GM21526 (cell line): ENCODE measurements at regions not wholly inside any gene's neighbourhood (a gene's known extent, or its start where the extent isn't known, plus 50 kb on each side); places are given as distances from the start of the nearest gene placed in this dataset.

Experiments used
- ATAC-seq: cut with Tn5 transposase; IDR thresholded peaks from one replicate; pipeline ENCODE4 v1.9.1; 2021; ENCODE audit warnings: moderate library complexity; ENCODE audit not compliant: unreplicated experiment, low FRiP score

GRCh38 chr11:90844041-90844440, 621.2 kb upstream of the CHORDC1 start:
- no peak for ATAC-seq

- ATAC-seq: no peak
Observed at GRCh38 chr11:90842681-90843080, 619.8 kb upstream of the CHORDC1 start.

GRCh38 chr11:90840071-90840470, 617.2 kb upstream of the CHORDC1 start:
- no peak for ATAC-seq

GRCh38 chr11:90836031-90836430, 613.2 kb upstream of the CHORDC1 start:
- no peak for ATAC-seq

GRCh38 chr11:90823446-90823845, 600.6 kb upstream of the CHORDC1 start:
- ATAC-seq: no peak

GRCh38 chr11:90822996-90823395, 600.1 kb upstream of the CHORDC1 start:
- no peak for ATAC-seq

GRCh38 chr11:90818196-90818745, 595.4 kb upstream of the CHORDC1 start:
- ATAC-seq: no peak

- ATAC-seq: no peak
Observed at GRCh38 chr11:90809581-90809980, 586.7 kb upstream of the CHORDC1 start.

- ATAC-seq: no peak
Observed at GRCh38 chr11:90805172-90805571, 582.3 kb upstream of the CHORDC1 start.

GRCh38 chr11:90803831-90804230, 581.0 kb upstream of the CHORDC1 start:
- no peak for ATAC-seq

GRCh38 chr11:90803366-90803765, 580.5 kb upstream of the CHORDC1 start:
- ATAC-seq: no peak

GRCh38 chr11:90798769-90799168, 575.9 kb upstream of the CHORDC1 start:
- ATAC-seq: no peak

GRCh38 chr11:90795746-90796145, 572.9 kb upstream of the CHORDC1 start:
- no peak for ATAC-seq

GRCh38 chr11:90788961-90789360, 566.1 kb upstream of the CHORDC1 start:
- ATAC-seq: no peak

- ATAC-seq: no peak
Observed at GRCh38 chr11:90784241-90784814, 561.5 kb upstream of the CHORDC1 start.

GRCh38 chr11:90783111-90783510, 560.3 kb upstream of the CHORDC1 start:
- no peak for ATAC-seq

GRCh38 chr11:90779098-90779497, 556.2 kb upstream of the CHORDC1 start:
- no peak for ATAC-seq

- no peak for ATAC-seq
Observed at GRCh38 chr11:90775567-90776165, 552.8 kb upstream of the CHORDC1 start.

GRCh38 chr11:90774727-90775566, 552.1 kb upstream of the CHORDC1 start:
- ATAC-seq: no peak

GRCh38 chr11:90770007-90770406, 547.2 kb upstream of the CHORDC1 start:
- ATAC-seq: no peak

- no peak for ATAC-seq
Observed at GRCh38 chr11:90766121-90766520, 543.3 kb upstream of the CHORDC1 start.
